K562 (cell line): ENCODE measurements at regions not wholly inside any gene's neighbourhood (a gene's known extent, or its start where the extent isn't known, plus 50 kb on each side); places are given as distances from the start of the nearest gene placed in this dataset.

Experiments used
- AFF1 ChIP-seq, 2 experiments: fragments of 450-650 bp; IDR thresholded peaks; 2 replicates each; pipeline ENCODE4 v1.6.1; 2018; ENCODE audit warnings: mild to moderate bottlenecking in 2 of 2, low read depth in 1 of 2; ENCODE audit not compliant: partially characterized antibody in 2 of 2
- CSDE1 ChIP-seq, 2 experiments: fragments of 450-650 bp; IDR thresholded peaks; 2 replicates each; pipeline ENCODE4 v1.6.1; 2016; ENCODE audit warnings: mild to moderate bottlenecking in 1 of 2
- NFIC ChIP-seq: fragments of 450-650 bp; IDR thresholded peaks from 2 replicates; pipeline ENCODE4 v1.6.1; 2017; ENCODE audit warnings: mild to moderate bottlenecking, inconsistent platforms
- PHB ChIP-seq: fragments of 250-450 bp; sonication (Bioruptor Pico); IDR thresholded peaks from 2 replicates; pipeline ENCODE4 v1.5.0; 2021
- PHF21A ChIP-seq: fragments of 450-650 bp; IDR thresholded peaks from 2 replicates; pipeline ENCODE4 v1.6.1; 2017; ENCODE audit warnings: low read depth, borderline replicate concordance
- TCF7L2 ChIP-seq: fragments of 150-350 bp; IDR thresholded peaks from 2 replicates; pipeline ENCODE4 v1.6.1; 2016; ENCODE audit warnings: low read depth, mild to moderate bottlenecking, low read length, moderate library complexity
- WHSC1 ChIP-seq: IDR thresholded peaks from one replicate; pipeline ENCODE4 v1.6.1; 2012; ENCODE audit warnings: low read length, control low read depth, inconsistent platforms
- ZEB2 ChIP-seq: fragments of 450-650 bp; IDR thresholded peaks from 2 replicates; pipeline ENCODE4 v1.6.1; 2016
- ZKSCAN8 ChIP-seq: fragments of 200-800 bp; sonication (Bioruptor generic); IDR thresholded peaks from 2 replicates; pipeline ENCODE4 v1.6.1; 2016; ENCODE audit warnings: missing genetic modification characterization, missing compliant biosample characterization
- ZNF143 ChIP-seq: sonication (generic); formaldehyde crosslinking; IDR thresholded peaks from 2 replicates; pipeline ENCODE4 v1.9.0; 2022; ENCODE audit warnings: mild to moderate bottlenecking, missing genetic modification reagents
- ZNF239 ChIP-seq: fragments of 250-450 bp; sonication (Bioruptor Pico); IDR thresholded peaks from 2 replicates; pipeline ENCODE4 v1.4.0; 2020; ENCODE audit warnings: mild to moderate bottlenecking
- ZNF444 ChIP-seq: fragments of 250-450 bp; sonication (Bioruptor Pico); IDR thresholded peaks from 2 replicates; pipeline ENCODE4 v1.4.0; 2020; ENCODE audit warnings: mild to moderate bottlenecking, moderate library complexity
- TF ChIP-seq, protein P1 (sequence below), 2 experiments: fragments of 450-650 bp in 1 of 2; sonication (generic) in 1 of 2; formaldehyde crosslinking in 1 of 2; IDR thresholded peaks in 1 of 2; conservative IDR thresholded peaks in 1 of 2; 2 replicates each; pipeline versions ENCODE4 v1.6.1 to v1.8.1; 2016 to 2023; ENCODE audit warnings: mild to moderate bottlenecking in 2 of 2, moderate library complexity in 2 of 2, inconsistent platforms in 1 of 2, missing genetic modification reagents in 1 of 2
- TF ChIP-seq, protein P2 (sequence below): fragments of 450-650 bp; IDR thresholded peaks from 2 replicates; pipeline ENCODE4 v1.7.1; 2018; ENCODE audit warnings: mild to moderate bottlenecking, low read depth; ENCODE audit not compliant: partially characterized antibody

GRCh38 chr5:36442796-36443195, 141.1 kb upstream of the RANBP3L start (continued):
- TF ChIP-seq PHB (CRISPR knock-in tag) (no peak), ZEB2 (no peak), CSDE1 (IDR thresholded peaks at IDR 0.05) (no peak), ZNF239 (CRISPR knock-in tag) (no peak), WHSC1 (no peak), TCF7L2 (no peak), ZNF143 (CRISPR knock-in tag) (no peak), PHF21A (no peak), NFIC (peak; percentile 86), ZNF444 (CRISPR knock-in tag) (no peak), ZKSCAN8 (CRISPR knock-in tag) (no peak), AFF1 (IDR thresholded peaks at IDR 0.05; ENCODE audit: low read depth in 1 of 2, partially characterized antibody in 2 of 2) (no peak)
- TF ChIP-seq, protein P1, sequence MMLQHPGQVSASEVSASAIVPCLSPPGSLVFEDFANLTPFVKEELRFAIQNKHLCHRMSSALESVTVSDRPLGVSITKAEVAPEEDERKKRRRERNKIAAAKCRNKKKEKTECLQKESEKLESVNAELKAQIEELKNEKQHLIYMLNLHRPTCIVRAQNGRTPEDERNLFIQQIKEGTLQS (IDR thresholded peaks at IDR 0.05), result no peak
- TF ChIP-seq, protein P1 (CRISPR knock-in tag; conservative IDR thresholded peaks at IDR 0.05), result no peak
- TF ChIP-seq, protein P2, sequence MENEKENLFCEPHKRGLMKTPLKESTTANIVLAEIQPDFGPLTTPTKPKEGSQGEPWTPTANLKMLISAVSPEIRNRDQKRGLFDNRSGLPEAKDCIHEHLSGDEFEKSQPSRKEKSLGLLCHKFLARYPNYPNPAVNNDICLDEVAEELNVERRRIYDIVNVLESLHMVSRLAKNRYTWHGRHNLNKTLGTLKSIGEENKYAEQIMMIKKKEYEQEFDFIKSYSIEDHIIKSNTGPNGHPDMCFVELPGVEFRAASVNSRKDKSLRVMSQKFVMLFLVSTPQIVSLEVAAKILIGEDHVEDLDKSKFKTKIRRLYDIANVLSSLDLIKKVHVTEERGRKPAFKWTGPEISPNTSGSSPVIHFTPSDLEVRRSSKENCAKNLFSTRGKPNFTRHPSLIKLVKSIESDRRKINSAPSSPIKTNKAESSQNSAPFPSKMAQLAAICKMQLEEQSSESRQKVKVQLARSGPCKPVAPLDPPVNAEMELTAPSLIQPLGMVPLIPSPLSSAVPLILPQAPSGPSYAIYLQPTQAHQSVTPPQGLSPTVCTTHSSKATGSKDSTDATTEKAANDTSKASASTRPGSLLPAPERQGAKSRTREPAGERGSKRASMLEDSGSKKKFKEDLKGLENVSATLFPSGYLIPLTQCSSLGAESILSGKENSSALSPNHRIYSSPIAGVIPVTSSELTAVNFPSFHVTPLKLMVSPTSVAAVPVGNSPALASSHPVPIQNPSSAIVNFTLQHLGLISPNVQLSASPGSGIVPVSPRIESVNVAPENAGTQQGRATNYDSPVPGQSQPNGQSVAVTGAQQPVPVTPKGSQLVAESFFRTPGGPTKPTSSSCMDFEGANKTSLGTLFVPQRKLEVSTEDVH, result no peak
